ENCODE measurements at regions not wholly inside any gene's neighbourhood (a gene's known extent, or its start where the extent isn't known, plus 50 kb on each side); places are given as distances from the start of the nearest gene placed in this dataset.
"Not testable (repeated sequence)": the region's sequence is repeated elsewhere in the genome, so short reads cannot be mapped to it uniquely, and the experiment has no call there.

GRCh38 chr1:144516172-144516571 is 54.7 kb upstream of the NBPF15 start:
- H3K36me3 ChIP-seq (replicated peaks; ENCODE audit: insufficient read depth, low read depth); H3K9me2 ChIP-seq (replicated peaks; ENCODE audit: insufficient read depth); H3K4me1 ChIP-seq (ENCODE audit: insufficient read depth); H3K9me3 ChIP-seq (ENCODE audit: low read depth); H3K4me3 ChIP-seq; H3K4me2 ChIP-seq; DNase-seq (ENCODE audit: low spot score); H3K27ac ChIP-seq; H4K20me1 ChIP-seq (ENCODE audit: insufficient read depth, poor library complexity, severe bottlenecking); H3K27me3 ChIP-seq; H3K79me2 ChIP-seq; H2AFZ ChIP-seq: not testable (repeated sequence)
- 79% methylated on average over 3 of the region's 3 CpGs for WGBS (ENCODE audit: low lambda C conversion rate, missing lambda C conversion rate)

GRCh38 chr1:144516906-144517305 is 55.4 kb upstream of the NBPF15 start:
- not testable (repeated sequence) for H3K9me2 ChIP-seq (replicated peaks; ENCODE audit: insufficient read depth); H3K4me2 ChIP-seq; H3K36me3 ChIP-seq (replicated peaks; ENCODE audit: insufficient read depth, low read depth); H4K20me1 ChIP-seq (ENCODE audit: insufficient read depth, poor library complexity, severe bottlenecking); H3K79me2 ChIP-seq; H3K4me1 ChIP-seq (ENCODE audit: insufficient read depth); H3K27ac ChIP-seq; H2AFZ ChIP-seq; H3K27me3 ChIP-seq; H3K4me3 ChIP-seq; DNase-seq (ENCODE audit: low spot score); H3K9me3 ChIP-seq (ENCODE audit: low read depth)
- WGBS (ENCODE audit: low lambda C conversion rate, missing lambda C conversion rate) = 97% methylated on average over 2 of the region's 2 CpGs

- not testable (repeated sequence) for H3K4me1 ChIP-seq (ENCODE audit: insufficient read depth); H3K4me3 ChIP-seq
- WGBS (ENCODE audit: low lambda C conversion rate, missing lambda C conversion rate) = 66% methylated on average over 8 of the region's 9 CpGs
Measured at GRCh38 chr1:144518439-144518838, 57.0 kb upstream of the NBPF15 start.

GRCh38 chr1:144519528-144520189 is 58.2 kb upstream of the NBPF15 start:
- H2AFZ ChIP-seq; H3K4me2 ChIP-seq; H3K36me3 ChIP-seq (replicated peaks; ENCODE audit: insufficient read depth, low read depth); H3K79me2 ChIP-seq; H3K27ac ChIP-seq; H3K27me3 ChIP-seq; H4K20me1 ChIP-seq (ENCODE audit: insufficient read depth, poor library complexity, severe bottlenecking); H3K4me1 ChIP-seq (ENCODE audit: insufficient read depth); DNase-seq (ENCODE audit: low spot score); H3K4me3 ChIP-seq; H3K9me3 ChIP-seq (ENCODE audit: low read depth); H3K9me2 ChIP-seq (replicated peaks; ENCODE audit: insufficient read depth): not testable (repeated sequence)
- WGBS (ENCODE audit: low lambda C conversion rate, missing lambda C conversion rate) = 63% methylated on average over 9 of the region's 12 CpGs

More at GRCh38 chr1:144518439-144518838, 57.0 kb upstream of the NBPF15 start:
- H4K20me1 ChIP-seq (ENCODE audit: insufficient read depth, poor library complexity, severe bottlenecking); H3K9me3 ChIP-seq (ENCODE audit: low read depth); H3K9me2 ChIP-seq (replicated peaks; ENCODE audit: insufficient read depth); H3K36me3 ChIP-seq (replicated peaks; ENCODE audit: insufficient read depth, low read depth); H2AFZ ChIP-seq; H3K27ac ChIP-seq; H3K79me2 ChIP-seq; H3K4me2 ChIP-seq; DNase-seq (ENCODE audit: low spot score); H3K27me3 ChIP-seq: not testable (repeated sequence)

- H3K79me2 ChIP-seq; H3K9me3 ChIP-seq (ENCODE audit: low read depth); H4K20me1 ChIP-seq (ENCODE audit: insufficient read depth, poor library complexity, severe bottlenecking); H3K4me1 ChIP-seq (ENCODE audit: insufficient read depth); H3K9me2 ChIP-seq (replicated peaks; ENCODE audit: insufficient read depth); H3K4me3 ChIP-seq; H3K27me3 ChIP-seq; H3K36me3 ChIP-seq (replicated peaks; ENCODE audit: insufficient read depth, low read depth); H2AFZ ChIP-seq: not testable (repeated sequence)
- peak; percentile 35 for DNase-seq (ENCODE audit: low spot score)
- 37% methylated on average over 18 of the region's 33 CpGs for WGBS (ENCODE audit: low lambda C conversion rate, missing lambda C conversion rate)
- Histone ChIP-seq H3K27ac (peak overlapping the region; percentile 92), H3K4me2 (peak overlapping the region; percentile 70)
Measured at GRCh38 chr1:144523661-144524407, 62.4 kb upstream of the NBPF15 start.

- 36% methylated on average over 9 of the region's 9 CpGs for WGBS (ENCODE audit: low lambda C conversion rate, missing lambda C conversion rate)
Measured at GRCh38 chr1:144532156-144532607, 60.5 kb upstream of the PPIAL4F start.

GRCh38 chr1:144533480-144533879 is 59.2 kb upstream of the PPIAL4F start:
- not testable (repeated sequence) for H2AFZ ChIP-seq; H3K27me3 ChIP-seq; H4K20me1 ChIP-seq (ENCODE audit: insufficient read depth, poor library complexity, severe bottlenecking); H3K27ac ChIP-seq; DNase-seq (ENCODE audit: low spot score); H3K36me3 ChIP-seq (replicated peaks; ENCODE audit: insufficient read depth, low read depth); H3K9me3 ChIP-seq (ENCODE audit: low read depth); H3K4me2 ChIP-seq; H3K9me2 ChIP-seq (replicated peaks; ENCODE audit: insufficient read depth); H3K79me2 ChIP-seq; H3K4me1 ChIP-seq (ENCODE audit: insufficient read depth); H3K4me3 ChIP-seq
- 36% methylated on average over 3 of the region's 3 CpGs for WGBS (ENCODE audit: low lambda C conversion rate, missing lambda C conversion rate)

More at GRCh38 chr1:144532156-144532607, 60.5 kb upstream of the PPIAL4F start:
- not testable (repeated sequence) for H3K4me2 ChIP-seq; H3K79me2 ChIP-seq; DNase-seq (ENCODE audit: low spot score); H3K4me3 ChIP-seq; H3K27me3 ChIP-seq; H2AFZ ChIP-seq; H3K4me1 ChIP-seq (ENCODE audit: insufficient read depth); H3K36me3 ChIP-seq (replicated peaks; ENCODE audit: insufficient read depth, low read depth); H3K9me3 ChIP-seq (ENCODE audit: low read depth); H3K27ac ChIP-seq; H3K9me2 ChIP-seq (replicated peaks; ENCODE audit: insufficient read depth); H4K20me1 ChIP-seq (ENCODE audit: insufficient read depth, poor library complexity, severe bottlenecking)
- TF ChIP-seq CTCF (IDR thresholded peaks at IDR 0.05; ENCODE audit: poor library complexity) = peak; percentile 54

- not testable (repeated sequence) for DNase-seq (ENCODE audit: low spot score); H3K27me3 ChIP-seq; H3K27ac ChIP-seq; H3K4me3 ChIP-seq; H3K79me2 ChIP-seq; H2AFZ ChIP-seq; H3K4me2 ChIP-seq; H3K9me2 ChIP-seq (replicated peaks; ENCODE audit: insufficient read depth); H4K20me1 ChIP-seq (ENCODE audit: insufficient read depth, poor library complexity, severe bottlenecking); H3K9me3 ChIP-seq (ENCODE audit: low read depth); H3K4me1 ChIP-seq (ENCODE audit: insufficient read depth); H3K36me3 ChIP-seq (replicated peaks; ENCODE audit: insufficient read depth, low read depth)
- WGBS (ENCODE audit: low lambda C conversion rate, missing lambda C conversion rate) = 67% methylated on average over 1 of the region's 1 CpG
Measured at GRCh38 chr1:144534286-144534685, 58.4 kb upstream of the PPIAL4F start.
